ENCODE measurements at regions not wholly inside any gene's neighbourhood (a gene's known extent, or its start where the extent isn't known, plus 50 kb on each side); places are given as distances from the start of the nearest gene placed in this dataset.

DNA sequence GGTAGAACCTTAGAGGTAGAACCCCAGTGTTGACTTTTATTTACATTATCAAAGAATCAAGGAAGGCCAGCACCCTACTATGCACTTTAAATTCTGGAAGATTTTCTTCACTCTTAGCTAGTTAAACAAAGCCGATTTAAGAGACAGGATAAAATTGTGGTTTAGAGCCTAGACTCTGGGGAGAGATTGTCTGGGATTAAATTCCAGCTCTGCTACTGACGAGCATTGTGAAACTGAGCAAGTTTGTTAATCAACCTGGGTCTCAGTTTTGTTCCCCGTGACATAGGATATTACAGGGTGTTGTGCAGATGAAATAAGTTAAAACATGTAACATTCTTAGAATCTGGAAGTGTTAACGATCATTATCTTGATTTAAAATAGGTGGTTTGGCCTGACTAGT is 83.5 kb downstream of the FEM1C start:
- no peak overlapping the region; the same call in 1 of the 2 replicates for H3K4me3 Mint-ChIP-seq
- TF ChIP-seq, protein P1, sequence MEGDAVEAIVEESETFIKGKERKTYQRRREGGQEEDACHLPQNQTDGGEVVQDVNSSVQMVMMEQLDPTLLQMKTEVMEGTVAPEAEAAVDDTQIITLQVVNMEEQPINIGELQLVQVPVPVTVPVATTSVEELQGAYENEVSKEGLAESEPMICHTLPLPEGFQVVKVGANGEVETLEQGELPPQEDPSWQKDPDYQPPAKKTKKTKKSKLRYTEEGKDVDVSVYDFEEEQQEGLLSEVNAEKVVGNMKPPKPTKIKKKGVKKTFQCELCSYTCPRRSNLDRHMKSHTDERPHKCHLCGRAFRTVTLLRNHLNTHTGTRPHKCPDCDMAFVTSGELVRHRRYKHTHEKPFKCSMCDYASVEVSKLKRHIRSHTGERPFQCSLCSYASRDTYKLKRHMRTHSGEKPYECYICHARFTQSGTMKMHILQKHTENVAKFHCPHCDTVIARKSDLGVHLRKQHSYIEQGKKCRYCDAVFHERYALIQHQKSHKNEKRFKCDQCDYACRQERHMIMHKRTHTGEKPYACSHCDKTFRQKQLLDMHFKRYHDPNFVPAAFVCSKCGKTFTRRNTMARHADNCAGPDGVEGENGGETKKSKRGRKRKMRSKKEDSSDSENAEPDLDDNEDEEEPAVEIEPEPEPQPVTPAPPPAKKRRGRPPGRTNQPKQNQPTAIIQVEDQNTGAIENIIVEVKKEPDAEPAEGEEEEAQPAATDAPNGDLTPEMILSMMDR (IDR thresholded peaks at IDR 0.05): no peak
- DNase-seq: peak; percentile 8

DNA sequence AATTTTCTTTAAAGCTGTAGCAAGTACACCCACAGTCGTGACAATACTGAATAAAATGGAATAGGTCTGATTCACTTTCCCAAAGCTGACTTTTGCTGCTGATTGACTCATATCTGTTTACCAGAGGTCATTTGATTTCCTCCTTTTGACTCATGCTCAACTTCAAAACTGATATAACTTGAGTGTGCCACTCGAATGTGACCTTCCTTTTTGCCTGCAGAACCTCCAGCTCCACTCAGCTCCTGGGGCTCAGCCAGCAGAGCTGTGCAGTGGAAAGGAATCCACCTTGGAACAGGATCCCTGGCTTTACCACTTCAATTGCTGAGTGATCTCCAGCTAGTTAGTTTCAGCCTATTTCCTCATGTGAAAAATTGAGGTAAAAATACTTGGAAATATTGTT is 84.1 kb downstream of the FEM1C start:
- Mint-ChIP-seq H3K9me3 (no peaks in the 10 kb centered on the region), H3K4me3 (no peak overlapping the region), H3K27me3 (ENCODE audit: insufficient read depth) (no peaks in the 10 kb centered on the region), H3K36me3 (ENCODE audit: low read depth) (no peaks in the 10 kb centered on the region), H3K4me1 (ENCODE audit: low read depth) (peaks cover 35% of the 10 kb centered on the region), H3K27ac (no peak overlapping the region)
- TF ChIP-seq, protein P1 (IDR thresholded peaks at IDR 0.05): no peak
- peak; percentile 96 for DNase-seq

More for the DNA sequence above, 83.5 kb downstream of the FEM1C start:
- no peaks in the 10 kb centered on the region for H3K36me3 Mint-ChIP-seq (ENCODE audit: low read depth)
- no peaks in the 10 kb centered on the region for H3K27me3 Mint-ChIP-seq (ENCODE audit: insufficient read depth)
- no peaks in the 10 kb centered on the region for H3K9me3 Mint-ChIP-seq
- H3K27ac Mint-ChIP-seq: no peak overlapping the region
- H3K4me1 Mint-ChIP-seq (ENCODE audit: low read depth): peaks cover 34% of the 10 kb centered on the region

DNA sequence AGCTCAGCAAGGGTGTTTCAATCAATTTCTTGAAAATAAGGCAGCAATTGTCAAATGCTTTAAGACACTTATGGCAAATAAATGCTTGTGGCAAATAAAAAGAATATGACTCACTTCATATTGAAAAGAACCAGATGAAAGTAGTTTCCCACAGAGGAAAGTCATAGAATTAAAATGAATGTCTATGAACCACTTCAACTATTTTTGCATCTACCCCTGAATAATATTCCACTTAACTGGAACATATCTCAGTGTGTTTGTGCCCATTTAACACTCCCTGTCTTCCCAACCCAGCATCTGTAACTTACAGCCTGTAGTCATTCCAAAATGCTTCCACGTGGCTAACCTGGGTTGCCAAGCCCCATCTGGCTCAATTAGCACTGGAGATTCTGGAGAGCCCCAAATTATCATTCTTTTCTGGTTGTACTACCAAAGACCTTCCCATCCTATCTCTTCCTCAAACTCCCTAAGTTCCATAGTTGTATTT is 84.7 kb downstream of the FEM1C start:
- no peak overlapping the region for H3K27ac Mint-ChIP-seq
- H3K27me3 Mint-ChIP-seq (ENCODE audit: insufficient read depth): no peaks in the 10 kb centered on the region
- H3K4me3 Mint-ChIP-seq: no peak overlapping the region
- DNase-seq: peak; percentile 68
- no peaks in the 10 kb centered on the region for H3K9me3 Mint-ChIP-seq
- H3K4me1 Mint-ChIP-seq (ENCODE audit: low read depth): peaks cover 35% of the 10 kb centered on the region
- H3K36me3 Mint-ChIP-seq (ENCODE audit: low read depth): no peaks in the 10 kb centered on the region
- TF ChIP-seq, protein P1 (IDR thresholded peaks at IDR 0.05): no peak

DNA sequence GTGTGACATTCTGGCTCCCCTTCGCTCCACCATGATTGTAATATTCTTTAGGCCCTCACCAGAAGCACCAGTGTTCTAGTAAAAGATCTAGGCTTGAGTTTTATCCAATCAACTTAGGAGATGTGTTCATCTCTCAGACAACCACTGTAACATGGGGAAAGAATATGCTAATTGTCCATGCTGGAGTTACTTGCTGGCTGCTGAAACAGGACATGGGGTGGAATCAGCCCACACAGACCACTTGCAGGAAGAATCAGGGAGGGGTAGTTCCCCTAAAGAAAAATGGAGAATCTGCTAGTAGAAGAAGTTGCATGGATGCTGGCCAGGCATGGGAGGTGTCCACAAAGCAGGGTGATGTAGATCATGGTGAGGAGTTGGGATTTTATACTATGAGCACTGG is 86.2 kb downstream of the FEM1C start:
- TF ChIP-seq, protein P1 (IDR thresholded peaks at IDR 0.05): no peak
- no peak for DNase-seq
- Mint-ChIP-seq H3K9me3 (no peaks in the 10 kb centered on the region), H3K36me3 (ENCODE audit: low read depth) (no peaks in the 10 kb centered on the region), H3K27me3 (ENCODE audit: insufficient read depth) (no peaks in the 10 kb centered on the region), H3K4me3 (no peak overlapping the region), H3K27ac (no peak overlapping the region), H3K4me1 (ENCODE audit: low read depth) (peaks cover 28% of the 10 kb centered on the region)

DNA sequence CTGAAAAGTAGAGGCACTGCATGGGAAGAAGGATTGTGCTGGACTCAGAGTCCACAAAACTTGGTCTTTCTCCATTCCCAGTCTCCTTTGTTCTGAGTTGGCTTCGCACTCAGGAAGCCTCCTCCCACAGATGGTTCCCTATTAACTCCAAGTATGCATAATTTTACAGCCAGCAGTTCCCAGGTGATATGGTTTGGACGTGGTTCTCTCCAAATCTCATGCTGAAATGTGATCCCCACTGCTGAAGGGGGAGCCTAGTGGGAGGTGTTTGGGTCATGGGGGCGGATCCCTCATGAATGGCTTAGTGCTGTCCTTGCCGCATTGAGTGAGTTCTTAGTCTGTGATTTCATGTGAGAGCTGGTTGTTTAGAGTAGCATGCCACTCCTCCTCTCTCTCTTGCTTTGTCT is 86.6 kb downstream of the FEM1C start:
- Mint-ChIP-seq H3K4me3 (no peak overlapping the region), H3K27me3 (ENCODE audit: insufficient read depth) (no peaks in the 10 kb centered on the region), H3K27ac (no peak overlapping the region), H3K9me3 (no peaks in the 10 kb centered on the region), H3K4me1 (ENCODE audit: low read depth) (peaks cover 31% of the 10 kb centered on the region), H3K36me3 (ENCODE audit: low read depth) (no peaks in the 10 kb centered on the region)
- TF ChIP-seq, protein P1 (IDR thresholded peaks at IDR 0.05): no peak
- no peak for DNase-seq

DNA sequence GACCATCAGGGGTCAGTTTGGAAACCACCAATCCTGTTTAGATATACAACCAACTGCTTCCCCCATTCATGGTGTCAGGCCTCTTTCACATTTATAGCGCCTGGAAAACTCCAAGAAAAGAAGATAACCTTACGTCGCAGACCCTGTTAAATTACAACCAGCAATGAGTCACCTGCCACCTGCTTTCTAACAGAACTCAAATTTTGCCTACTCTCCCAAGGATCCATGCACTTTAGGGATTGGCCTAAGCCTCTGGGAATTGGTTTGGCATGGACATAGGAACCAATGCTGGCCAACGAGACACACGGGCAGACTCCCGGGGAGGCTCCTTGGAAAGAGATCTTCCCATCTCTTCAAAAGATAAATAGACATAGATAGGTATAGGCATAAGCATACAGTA is 87.0 kb downstream of the FEM1C start:
- H3K4me3 Mint-ChIP-seq: no peak overlapping the region
- DNase-seq: no peak
- no peaks in the 10 kb centered on the region for H3K36me3 Mint-ChIP-seq (ENCODE audit: low read depth)
- TF ChIP-seq, protein P1 (IDR thresholded peaks at IDR 0.05): no peak
- no peak overlapping the region for H3K27ac Mint-ChIP-seq
- H3K27me3 Mint-ChIP-seq (ENCODE audit: insufficient read depth): no peaks in the 10 kb centered on the region
- peaks cover 35% of the 10 kb centered on the region for H3K4me1 Mint-ChIP-seq (ENCODE audit: low read depth)
- no peaks in the 10 kb centered on the region for H3K9me3 Mint-ChIP-seq

Measured in HFFc6 (cell line).